Suprapubic skin (tissue), 4 donors: ENCODE measurements at regions not wholly inside any gene's neighbourhood (a gene's known extent, or its start where the extent isn't known, plus 50 kb on each side); places are given as distances from the start of the nearest gene placed in this dataset.

Source experiments
- DNase-seq, 2 donors: peaks; one replicate each; pipeline ENCODE4 v3.0.0-alpha.2; 2019; ENCODE audit warnings: low spot score in 2 of 2
- H3K27ac ChIP-seq: fragments of 200-600 bp; sonication (generic); one replicate; pipeline ENCODE4 v1.5.1; 2019
- H3K27me3 ChIP-seq: fragments of 200-600 bp; sonication (generic); one replicate; pipeline ENCODE4 v1.5.1; 2019
- H3K36me3 ChIP-seq: fragments of 200-600 bp; sonication (generic); one replicate; pipeline ENCODE4 v1.5.1; 2019
- H3K4me1 ChIP-seq: fragments of 200-600 bp; sonication (generic); one replicate; pipeline ENCODE4 v1.5.1; 2019
- H3K4me3 ChIP-seq: fragments of 200-600 bp; sonication (generic); one replicate; pipeline ENCODE4 v1.5.1; 2019; ENCODE audit warnings: mild to moderate bottlenecking
- H3K9me3 ChIP-seq: fragments of 200-600 bp; sonication (generic); one replicate; pipeline ENCODE4 v1.5.1; 2019
- EP300 ChIP-seq: sonication (generic); formaldehyde crosslinking; IDR thresholded peaks from one replicate; pipeline ENCODE4 v1.6.1; 2017; ENCODE audit warnings: antibody characterized with exemption
- POLR2A ChIP-seq, 2 donors: fragments of 450-650 bp; IDR thresholded peaks; one replicate each; pipeline ENCODE4 v1.6.1; 2017; ENCODE audit warnings: antibody characterized with exemption in 2 of 2, mild to moderate bottlenecking in 2 of 2, moderate library complexity in 2 of 2
- POLR2AphosphoS5 ChIP-seq, 3 donors: sonication (generic); formaldehyde crosslinking; IDR thresholded peaks; one replicate each; pipeline ENCODE4 v1.6.1; 2017; ENCODE audit warnings: antibody characterized with exemption in 3 of 3
- WGBS: methylation state at CpG from one replicate; pipeline ENCODE4 v1.1.5; 2018; 5-methylcytosine and 5-hydroxymethylcytosine counted together
- TF ChIP-seq, protein P1 (sequence below), 2 donors: fragments of 200-600 bp in 1 of 2; fragments of 450-650 bp in 1 of 2; sonication (generic) in 1 of 2; IDR thresholded peaks; one replicate each; pipeline ENCODE4 v1.5.1; 2016 to 2019; ENCODE audit warnings: antibody characterized with exemption in 2 of 2, mild to moderate bottlenecking in 1 of 2, moderate library complexity in 1 of 2

DNA sequence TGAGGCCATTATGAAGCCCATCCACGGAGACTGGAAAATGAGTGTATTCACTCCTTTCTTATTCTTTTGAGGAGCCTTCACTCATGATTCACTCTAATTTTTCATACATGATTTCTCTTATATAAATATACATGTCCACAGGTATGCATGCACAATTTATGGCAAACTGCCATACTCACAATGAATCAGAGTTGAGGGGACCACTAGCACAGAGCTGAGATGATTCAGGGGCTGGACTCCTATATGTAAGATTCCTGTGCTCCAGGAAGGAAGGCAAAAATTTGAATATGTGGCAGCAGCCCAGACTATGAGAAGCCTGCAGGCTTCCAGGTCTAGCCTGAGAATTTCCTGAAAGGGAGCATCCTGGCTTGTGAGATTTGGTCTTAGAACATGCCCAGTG lies 484.6 kb downstream of the PRELID2 start:
- TF ChIP-seq EP300 (no peak), POLR2A (IDR thresholded peaks at IDR 0.05) (no peak), POLR2AphosphoS5 (IDR thresholded peaks at IDR 0.05) (no peak)
- TF ChIP-seq, protein P1, sequence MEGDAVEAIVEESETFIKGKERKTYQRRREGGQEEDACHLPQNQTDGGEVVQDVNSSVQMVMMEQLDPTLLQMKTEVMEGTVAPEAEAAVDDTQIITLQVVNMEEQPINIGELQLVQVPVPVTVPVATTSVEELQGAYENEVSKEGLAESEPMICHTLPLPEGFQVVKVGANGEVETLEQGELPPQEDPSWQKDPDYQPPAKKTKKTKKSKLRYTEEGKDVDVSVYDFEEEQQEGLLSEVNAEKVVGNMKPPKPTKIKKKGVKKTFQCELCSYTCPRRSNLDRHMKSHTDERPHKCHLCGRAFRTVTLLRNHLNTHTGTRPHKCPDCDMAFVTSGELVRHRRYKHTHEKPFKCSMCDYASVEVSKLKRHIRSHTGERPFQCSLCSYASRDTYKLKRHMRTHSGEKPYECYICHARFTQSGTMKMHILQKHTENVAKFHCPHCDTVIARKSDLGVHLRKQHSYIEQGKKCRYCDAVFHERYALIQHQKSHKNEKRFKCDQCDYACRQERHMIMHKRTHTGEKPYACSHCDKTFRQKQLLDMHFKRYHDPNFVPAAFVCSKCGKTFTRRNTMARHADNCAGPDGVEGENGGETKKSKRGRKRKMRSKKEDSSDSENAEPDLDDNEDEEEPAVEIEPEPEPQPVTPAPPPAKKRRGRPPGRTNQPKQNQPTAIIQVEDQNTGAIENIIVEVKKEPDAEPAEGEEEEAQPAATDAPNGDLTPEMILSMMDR (IDR thresholded peaks at IDR 0.05): no peak
- H3K27me3 ChIP-seq: no peaks in the 10 kb centered on the region
- WGBS: 88% methylated on average over 1 of the region's 1 CpG
- H3K4me1 ChIP-seq: no peaks in the 10 kb centered on the region
- no peak overlapping the region for H3K4me3 ChIP-seq
- H3K9me3 ChIP-seq: no peaks in the 10 kb centered on the region
- DNase-seq: no peak
- no peak overlapping the region for H3K27ac ChIP-seq
- no peaks in the 10 kb centered on the region for H3K36me3 ChIP-seq

GRCh38 chr5:145347026-145347616 lies 488.0 kb downstream of the PRELID2 start:
- H3K4me3 ChIP-seq: no peak overlapping the region
- no peak for DNase-seq

GRCh38 chr5:145345511-145346287 lies 489.4 kb downstream of the PRELID2 start:
- H3K36me3 ChIP-seq: no peaks in the 10 kb centered on the region
- TF ChIP-seq POLR2A (IDR thresholded peaks at IDR 0.05) (no peak), POLR2AphosphoS5 (IDR thresholded peaks at IDR 0.05) (no peak), EP300 (no peak)
- TF ChIP-seq, protein P1 (IDR thresholded peaks at IDR 0.05): no peak
- no peaks in the 10 kb centered on the region for H3K27me3 ChIP-seq
- no peak for DNase-seq
- WGBS: 88% methylated on average over 3 of the region's 3 CpGs
- no peaks in the 10 kb centered on the region for H3K9me3 ChIP-seq
- H3K27ac ChIP-seq: no peak overlapping the region
- H3K4me3 ChIP-seq: no peak overlapping the region
- H3K4me1 ChIP-seq: no peaks in the 10 kb centered on the region

More at GRCh38 chr5:145347026-145347616, 488.0 kb downstream of the PRELID2 start:
- 51% methylated on average over 4 of the region's 4 CpGs for WGBS
- Histone ChIP-seq H3K27ac (no peak overlapping the region), H3K36me3 (no peaks in the 10 kb centered on the region), H3K27me3 (no peaks in the 10 kb centered on the region), H3K9me3 (no peaks in the 10 kb centered on the region), H3K4me1 (no peaks in the 10 kb centered on the region)
- TF ChIP-seq POLR2AphosphoS5 (IDR thresholded peaks at IDR 0.05) (no peak), EP300 (no peak)

DNA sequence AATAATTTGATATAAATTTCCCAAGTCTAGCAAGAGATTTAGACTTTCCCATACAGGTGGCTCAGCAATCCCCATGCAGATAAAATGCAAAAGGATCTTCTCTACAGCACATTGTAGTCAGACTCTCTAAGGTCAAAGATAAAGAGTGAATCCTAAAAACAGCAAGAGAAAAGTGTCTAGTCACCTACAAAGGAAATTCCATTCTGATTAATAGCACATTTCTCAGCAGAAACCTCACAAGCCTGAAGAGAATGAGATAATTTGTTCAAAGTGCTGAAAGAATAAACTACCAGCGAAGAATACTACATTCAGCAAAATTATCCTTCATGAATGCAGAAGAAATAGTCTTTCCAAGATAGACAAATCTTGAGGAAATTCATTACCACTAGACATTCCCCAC lies 493.3 kb downstream of the PRELID2 start:
- no peak overlapping the region for H3K27ac ChIP-seq
- H3K36me3 ChIP-seq: no peaks in the 10 kb centered on the region
- no peaks in the 10 kb centered on the region for H3K27me3 ChIP-seq
- no peak for TF ChIP-seq EP300
- no peak for TF ChIP-seq POLR2AphosphoS5 (IDR thresholded peaks at IDR 0.05)
- no peak for TF ChIP-seq POLR2A (IDR thresholded peaks at IDR 0.05)
- TF ChIP-seq, protein P1 (IDR thresholded peaks at IDR 0.05): no peak
- no peak for DNase-seq
- 100% methylated on average over 1 of the region's 1 CpG for WGBS
- H3K9me3 ChIP-seq: no peaks in the 10 kb centered on the region
- no peak overlapping the region for H3K4me3 ChIP-seq
- no peaks in the 10 kb centered on the region for H3K4me1 ChIP-seq

- peaks cover 5% of the 10 kb centered on the region for H3K9me3 ChIP-seq
- WGBS: 90% methylated on average over 2 of the region's 3 CpGs
- no peak for DNase-seq
- no peak for TF ChIP-seq EP300
- no peak for TF ChIP-seq POLR2A (IDR thresholded peaks at IDR 0.05)
- TF ChIP-seq, protein P1 (IDR thresholded peaks at IDR 0.05): no peak
- no peak for TF ChIP-seq POLR2AphosphoS5 (IDR thresholded peaks at IDR 0.05)
- H3K27me3 ChIP-seq: no peaks in the 10 kb centered on the region
- H3K4me1 ChIP-seq: no peaks in the 10 kb centered on the region
- no peaks in the 10 kb centered on the region for H3K36me3 ChIP-seq
- no peak overlapping the region for H3K4me3 ChIP-seq
- no peak overlapping the region for H3K27ac ChIP-seq
Measured at GRCh38 chr5:145340099-145340498, 495.0 kb downstream of the PRELID2 start.
